ENCODE measurements at regions not wholly inside any gene's neighbourhood (a gene's known extent, or its start where the extent isn't known, plus 50 kb on each side); places are given as distances from the start of the nearest gene placed in this dataset.
A peak's percentile ranks its signal among the peaks of the same experiment; 100 is the strongest.
"Not testable (repeated sequence)": the region's sequence is repeated elsewhere in the genome, so short reads cannot be mapped to it uniquely, and the experiment has no call there.

- Histone ChIP-seq H3K4me3 (ENCODE audit: low read depth, low read length) (no peak overlapping the region), H3K36me3 (ENCODE audit: control insufficient read depth, insufficient read depth, low read length) (no peaks in the 10 kb centered on the region), H3K27me3 (ENCODE audit: control insufficient read depth, insufficient read depth, low read length) (peaks cover 8% of the 10 kb centered on the region; the same call in 1 of the 2 replicates)
- TF ChIP-seq, protein P1, sequence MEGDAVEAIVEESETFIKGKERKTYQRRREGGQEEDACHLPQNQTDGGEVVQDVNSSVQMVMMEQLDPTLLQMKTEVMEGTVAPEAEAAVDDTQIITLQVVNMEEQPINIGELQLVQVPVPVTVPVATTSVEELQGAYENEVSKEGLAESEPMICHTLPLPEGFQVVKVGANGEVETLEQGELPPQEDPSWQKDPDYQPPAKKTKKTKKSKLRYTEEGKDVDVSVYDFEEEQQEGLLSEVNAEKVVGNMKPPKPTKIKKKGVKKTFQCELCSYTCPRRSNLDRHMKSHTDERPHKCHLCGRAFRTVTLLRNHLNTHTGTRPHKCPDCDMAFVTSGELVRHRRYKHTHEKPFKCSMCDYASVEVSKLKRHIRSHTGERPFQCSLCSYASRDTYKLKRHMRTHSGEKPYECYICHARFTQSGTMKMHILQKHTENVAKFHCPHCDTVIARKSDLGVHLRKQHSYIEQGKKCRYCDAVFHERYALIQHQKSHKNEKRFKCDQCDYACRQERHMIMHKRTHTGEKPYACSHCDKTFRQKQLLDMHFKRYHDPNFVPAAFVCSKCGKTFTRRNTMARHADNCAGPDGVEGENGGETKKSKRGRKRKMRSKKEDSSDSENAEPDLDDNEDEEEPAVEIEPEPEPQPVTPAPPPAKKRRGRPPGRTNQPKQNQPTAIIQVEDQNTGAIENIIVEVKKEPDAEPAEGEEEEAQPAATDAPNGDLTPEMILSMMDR (IDR thresholded peaks at IDR 0.05; ENCODE audit: insufficient read depth, low read depth, low read length) = no peak
- DNase-seq (ENCODE audit: low read depth) = no peak
- CTCF ChIA-PET = no interaction called here
- POLR2A ChIA-PET = no interaction called here
Observed at GRCh38 chr9:36499174-36499890, 73.4 kb upstream of the MELK start.

GRCh38 chr9:36493564-36493963, 79.1 kb upstream of the MELK start:
- H3K27me3 ChIP-seq (ENCODE audit: control insufficient read depth, insufficient read depth, low read length); DNase-seq (ENCODE audit: low read depth); H3K4me3 ChIP-seq (ENCODE audit: low read depth, low read length); H3K36me3 ChIP-seq (ENCODE audit: control insufficient read depth, insufficient read depth, low read length); POLR2A ChIA-PET; CTCF ChIA-PET: not testable (repeated sequence)

DNA sequence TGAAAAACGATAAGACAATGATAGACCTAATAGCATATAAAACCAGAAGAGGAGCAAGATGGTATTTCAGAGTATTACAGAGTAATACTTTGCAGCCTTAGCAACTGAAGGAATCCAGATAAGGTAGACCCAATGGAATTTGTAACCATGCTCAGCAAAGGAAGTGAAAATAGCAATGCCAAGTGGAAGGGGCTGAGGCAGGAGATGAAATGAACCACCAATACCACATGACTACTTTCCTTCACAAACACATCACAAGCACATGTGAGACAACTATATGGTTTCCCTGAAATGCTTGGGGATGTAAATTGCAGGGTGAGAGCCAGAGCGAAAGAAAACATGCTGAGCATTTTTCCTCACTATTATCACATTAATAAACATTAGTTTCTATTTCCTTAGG, 79.8 kb upstream of the MELK start:
- Histone ChIP-seq H3K27me3 (ENCODE audit: control insufficient read depth, insufficient read depth, low read length) (0 out of 2 replicates have a peak, but pooled peaks cover 2% of the 10 kb centered on the region), H3K36me3 (ENCODE audit: control insufficient read depth, insufficient read depth, low read length) (no peaks in the 10 kb centered on the region), H3K4me3 (ENCODE audit: low read depth, low read length) (no peak overlapping the region)
- DNase-seq (ENCODE audit: low read depth) = no peak
- POLR2A ChIA-PET = no interaction called here
- TF ChIP-seq, protein P1 (IDR thresholded peaks at IDR 0.05; ENCODE audit: insufficient read depth, low read depth, low read length) = no peak
- CTCF ChIA-PET = no interaction called here

DNA sequence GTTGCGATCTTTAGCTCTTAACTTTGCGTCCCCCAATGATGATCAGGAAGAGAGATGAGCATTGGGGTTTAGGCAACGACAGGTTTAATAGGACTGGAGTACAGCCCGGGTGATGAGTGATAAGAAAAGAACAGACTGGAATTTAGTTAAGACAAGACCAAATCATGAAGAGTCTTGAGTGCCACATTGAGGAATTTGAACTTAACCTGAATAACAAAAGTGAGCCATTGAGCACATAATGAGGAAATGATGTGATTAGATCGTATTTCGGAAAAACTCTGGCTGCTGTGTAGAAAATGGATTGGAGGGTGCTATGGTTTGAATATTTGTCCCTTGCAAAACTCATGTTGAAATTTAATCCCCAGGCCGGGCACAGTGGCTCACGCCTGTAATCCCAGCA, 83.2 kb upstream of the MELK start:
- POLR2A ChIA-PET = no interaction called here
- CTCF ChIA-PET = no interaction called here

GRCh38 chr9:36488389-36488756, 84.3 kb upstream of the MELK start:
- Histone ChIP-seq H3K36me3 (ENCODE audit: control insufficient read depth, insufficient read depth, low read length) (no peaks in the 10 kb centered on the region), H3K4me3 (ENCODE audit: low read depth, low read length) (peak overlapping the region; percentile 52), H3K27me3 (ENCODE audit: control insufficient read depth, insufficient read depth, low read length) (no peaks in the 10 kb centered on the region)
- ChIA-PET CTCF (interaction anchor here (1.3 to 1.7 kb wide), 2 partner anchors 32 to 81 kb away, joined by 3 to 6 read pairs; no protein-coding TSS in a partner anchor), POLR2A (interaction anchor here (0.6 kb wide), 1 partner anchor 46 kb away, joined by 5 read pairs; no protein-coding TSS in a partner anchor)
- TF ChIP-seq, protein P1 (IDR thresholded peaks at IDR 0.05; ENCODE audit: insufficient read depth, low read depth, low read length) = no peak
- no peak for DNase-seq (ENCODE audit: low read depth)

More for the DNA sequence above, 83.2 kb upstream of the MELK start:
- H3K27me3 ChIP-seq (ENCODE audit: control insufficient read depth, insufficient read depth, low read length) = no peaks in the 10 kb centered on the region
- TF ChIP-seq, protein P1 (IDR thresholded peaks at IDR 0.05; ENCODE audit: insufficient read depth, low read depth, low read length) = no peak
- no peak for DNase-seq (ENCODE audit: low read depth)
- H3K36me3 ChIP-seq (ENCODE audit: control insufficient read depth, insufficient read depth, low read length) = no peaks in the 10 kb centered on the region
- H3K4me3 ChIP-seq (ENCODE audit: low read depth, low read length) = no peak overlapping the region

Measured in BJ (cell line).